GM21423 (cell line): ENCODE measurements at regions not wholly inside any gene's neighbourhood (a gene's known extent, or its start where the extent isn't known, plus 50 kb on each side); places are given as distances from the start of the nearest gene placed in this dataset.
"Not testable (repeated sequence)": the region's sequence is repeated elsewhere in the genome, so short reads cannot be mapped to it uniquely, and the experiment has no call there.

ENCODE experiments used
- ATAC-seq: cut with Tn5 transposase; IDR thresholded peaks from one replicate; pipeline ENCODE4 v1.9.1; 2021; ENCODE audit warnings: mild to moderate bottlenecking, moderate library complexity; ENCODE audit not compliant: unreplicated experiment

DNA sequence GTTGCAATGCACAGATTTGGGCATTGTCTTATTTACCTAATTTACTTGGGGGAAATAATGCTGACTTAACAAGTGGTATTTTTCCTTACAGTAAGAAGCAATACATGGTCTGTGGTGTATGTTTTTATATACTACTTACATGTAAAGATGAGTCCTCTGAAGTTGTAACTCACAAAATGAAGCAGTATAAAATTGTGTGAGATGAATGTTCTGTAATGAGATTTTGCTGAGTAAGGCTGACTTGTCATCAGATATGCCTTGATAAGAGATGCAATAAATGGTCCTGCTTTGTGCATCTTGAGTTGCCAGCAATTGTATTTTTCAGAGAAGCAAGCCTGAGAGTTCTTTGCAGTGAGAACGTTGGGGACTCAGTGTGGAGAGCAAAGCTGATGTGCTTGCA is 92.2 kb upstream of the GNAQ start:
- ATAC-seq, result no peak

DNA sequence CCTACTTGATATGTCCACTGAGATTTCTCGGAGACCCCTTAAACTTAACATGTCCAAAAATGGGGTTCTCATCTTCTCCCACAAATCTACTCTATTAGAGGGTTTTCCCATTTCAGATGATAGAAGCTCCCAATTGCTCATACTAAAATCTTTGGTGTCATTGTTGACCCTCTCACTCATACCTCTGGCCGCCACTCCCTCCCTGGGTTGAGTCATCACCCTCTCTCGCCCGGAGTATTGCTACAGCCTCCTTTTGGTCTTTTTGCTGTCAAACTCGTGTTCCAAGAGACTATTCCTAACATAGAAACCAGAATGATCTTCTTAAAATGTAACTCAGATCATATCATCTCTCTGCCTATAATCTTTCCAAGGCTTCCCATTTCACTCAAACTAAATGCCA is 91.0 kb upstream of the GNAQ start:
- no peak for ATAC-seq

DNA sequence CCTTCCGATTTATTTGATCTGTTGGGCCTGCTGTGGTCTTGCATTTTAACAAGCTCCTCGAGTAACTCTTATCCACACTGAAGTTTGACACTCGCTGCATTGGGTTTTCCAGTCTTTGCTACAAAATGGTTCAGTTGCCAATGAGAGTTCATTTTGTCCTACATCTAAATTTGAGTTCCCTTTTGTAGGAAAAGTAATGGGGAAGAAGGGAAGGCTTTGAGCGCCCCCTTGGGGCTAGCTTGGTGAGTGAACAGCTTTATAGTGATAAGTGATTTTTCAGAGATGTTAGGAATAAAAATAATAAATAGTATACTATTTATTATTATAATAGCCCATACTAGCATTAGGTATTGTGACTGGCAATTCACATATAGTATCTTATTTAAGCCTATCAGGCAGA is 89.9 kb upstream of the GNAQ start:
- ATAC-seq, result no peak

DNA sequence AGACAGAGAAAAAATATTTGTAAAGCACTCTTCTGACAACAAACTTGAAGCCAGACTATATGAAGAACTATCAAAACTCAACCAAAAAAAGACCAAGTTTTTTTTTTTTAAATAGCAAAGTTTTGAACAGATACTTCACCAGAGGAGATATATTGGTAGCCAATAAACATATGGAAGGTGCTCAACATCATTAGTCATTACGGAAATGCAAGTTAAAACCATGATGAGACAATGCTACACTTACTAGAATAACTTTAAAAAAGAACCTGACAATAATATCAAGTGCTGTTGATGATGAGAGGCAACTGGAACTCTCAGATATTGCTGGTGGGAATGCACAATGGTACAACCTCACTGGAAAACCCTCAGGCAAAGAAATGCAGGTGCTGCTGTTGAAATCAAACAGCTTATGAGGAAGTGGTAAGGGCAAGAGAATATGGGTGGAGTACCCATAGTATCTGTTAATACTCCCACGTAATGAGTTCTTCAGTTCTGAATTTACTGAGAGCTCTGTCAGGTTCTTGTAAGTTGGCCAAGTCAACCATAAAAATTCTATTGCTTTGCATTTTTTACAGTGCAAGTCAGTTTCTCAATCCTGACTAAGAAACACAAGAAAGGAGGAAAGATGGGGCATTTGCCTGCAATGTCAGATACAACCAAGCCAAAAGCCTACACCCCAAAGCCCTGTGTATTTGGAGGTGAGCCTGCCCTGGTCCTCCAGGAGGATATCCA is 87.3 kb upstream of the GNAQ start:
- peak; percentile 89 for ATAC-seq

DNA sequence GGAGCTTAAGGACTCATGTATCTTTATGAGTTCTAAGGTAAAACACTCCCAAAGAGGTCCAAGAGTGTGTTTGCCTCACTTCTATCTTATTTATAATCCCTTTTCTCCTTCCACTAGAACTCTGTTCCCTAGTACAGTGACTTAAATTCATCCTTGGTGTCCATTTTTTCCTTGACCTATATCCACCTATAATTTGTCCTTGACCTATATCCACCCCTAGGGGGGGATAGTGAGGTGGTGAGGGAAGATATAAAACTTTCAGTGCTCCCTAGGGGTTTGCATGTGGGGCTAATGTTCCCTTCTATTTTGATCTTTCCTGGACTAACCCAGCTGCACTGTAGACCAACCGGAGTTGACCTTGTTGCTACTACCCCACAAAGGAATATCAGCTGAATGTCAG is 83.5 kb upstream of the GNAQ start:
- ATAC-seq, result no peak

DNA sequence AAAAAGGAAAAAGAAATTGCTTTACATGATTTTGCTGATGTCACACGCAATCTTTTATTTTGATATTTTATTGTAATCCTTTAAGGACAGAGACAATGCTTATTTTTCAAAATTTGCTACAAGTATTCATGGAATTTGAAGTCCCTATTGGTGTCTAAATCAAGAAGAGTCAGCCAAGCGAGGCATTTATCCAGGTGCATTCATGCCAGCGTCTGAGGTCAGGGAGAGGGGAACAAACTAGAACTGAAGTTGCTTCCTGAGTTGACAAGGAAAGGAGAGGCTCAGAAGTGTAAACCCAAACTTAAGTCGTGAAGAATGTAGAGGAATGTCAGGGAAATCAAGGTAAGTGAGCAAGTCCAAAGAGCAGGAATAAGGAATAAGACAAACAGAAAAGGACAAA is 83.0 kb upstream of the GNAQ start:
- ATAC-seq, result no peak

DNA sequence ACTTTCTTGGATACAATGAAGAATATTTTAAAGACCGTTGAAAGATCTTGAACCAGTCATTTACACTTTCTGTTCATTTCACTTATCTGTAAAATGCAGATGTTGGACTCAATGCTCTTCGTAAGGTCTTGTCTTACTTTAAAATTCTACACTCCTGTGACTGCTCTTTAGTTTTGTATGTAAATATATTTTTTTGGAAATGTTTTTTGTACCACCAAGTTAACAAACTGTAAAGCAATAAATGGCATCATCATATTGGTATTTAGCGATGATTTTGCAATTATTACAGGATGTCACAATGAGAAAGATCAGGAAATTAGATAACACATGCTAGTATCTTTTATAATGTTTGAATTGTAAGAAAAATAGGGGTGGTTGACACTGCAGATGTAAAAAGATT is 80.8 kb upstream of the GNAQ start:
- no peak for ATAC-seq

DNA sequence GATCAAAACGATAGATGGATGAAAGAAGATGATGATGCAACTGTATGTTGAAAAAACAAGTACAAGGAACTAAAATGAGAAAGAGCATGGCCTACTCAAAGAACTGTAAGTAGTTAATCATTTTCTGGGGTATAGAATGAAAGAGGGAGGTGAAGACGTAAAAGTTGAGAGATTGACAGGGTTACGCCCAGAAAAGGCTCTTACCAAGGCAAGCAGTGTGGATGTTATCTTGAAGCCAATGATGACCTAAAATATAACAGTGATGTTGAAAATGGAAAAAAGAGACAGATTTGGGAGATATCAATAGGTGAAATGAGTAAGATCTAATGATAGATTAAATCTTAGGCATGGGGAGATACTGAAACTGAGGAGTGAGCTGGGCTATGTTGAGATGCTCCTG is 80.4 kb upstream of the GNAQ start:
- no peak for ATAC-seq

DNA sequence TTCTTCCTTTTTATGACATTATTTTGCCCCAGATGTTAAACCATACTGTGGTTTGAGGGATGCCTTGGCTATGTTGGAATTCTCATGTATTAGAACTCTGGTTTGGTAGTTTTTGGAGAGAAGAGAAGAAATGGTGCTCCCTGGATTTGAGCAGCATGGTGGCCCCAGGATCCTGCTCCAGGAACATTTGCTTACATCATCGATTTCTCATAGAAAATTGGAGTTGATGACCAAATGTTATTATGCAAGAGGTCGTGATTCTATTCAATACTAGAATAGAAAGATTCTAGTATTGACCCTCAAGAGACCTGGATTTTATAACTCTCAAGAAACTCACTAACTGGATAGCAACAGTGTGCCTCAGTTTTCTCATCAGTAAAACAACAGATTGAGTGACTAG is 77.5 kb upstream of the GNAQ start:
- no peak for ATAC-seq

DNA sequence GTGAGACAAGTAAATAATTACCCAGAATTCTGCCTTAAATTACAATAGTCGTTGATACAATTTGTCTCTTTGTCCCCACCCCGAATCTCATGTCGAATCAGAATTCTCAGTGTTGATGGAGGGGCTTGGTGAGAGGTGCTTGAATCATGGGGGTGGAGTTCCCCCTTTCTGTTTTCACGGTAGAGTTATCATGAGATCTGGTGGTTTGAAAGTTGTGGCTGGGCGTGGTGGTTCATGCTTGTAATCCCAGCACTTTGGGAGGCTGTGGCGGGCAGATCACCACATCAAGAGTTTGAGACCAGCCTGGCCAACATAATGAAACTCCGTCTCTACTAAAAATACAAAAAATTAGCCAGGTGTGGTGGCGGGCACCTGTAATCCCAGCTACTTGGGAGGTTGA is 75.0 kb upstream of the GNAQ start:
- ATAC-seq, result not testable (repeated sequence)

DNA sequence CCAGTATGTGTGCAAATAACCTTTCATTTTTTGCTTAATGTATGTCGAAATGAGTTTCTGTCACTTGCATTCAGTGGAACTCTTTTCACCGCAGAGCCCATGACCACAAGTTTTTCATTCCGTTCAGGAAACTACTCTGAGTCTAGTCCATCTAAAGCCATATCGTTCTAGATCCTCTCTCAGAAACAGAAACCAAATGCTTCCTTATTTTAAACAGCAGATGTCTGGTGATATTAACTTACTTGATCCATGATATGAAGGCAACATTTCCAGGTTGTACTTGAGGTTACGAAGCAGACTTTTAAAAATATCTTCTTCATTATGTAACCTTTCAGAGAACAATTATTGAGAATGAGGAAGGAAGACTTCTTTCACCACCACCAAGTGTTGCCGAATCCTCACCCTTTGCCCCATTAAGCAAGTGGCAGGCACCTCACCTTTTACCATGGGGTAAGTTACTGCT is 72.4 kb upstream of the GNAQ start:
- peak; percentile 91 for ATAC-seq

DNA sequence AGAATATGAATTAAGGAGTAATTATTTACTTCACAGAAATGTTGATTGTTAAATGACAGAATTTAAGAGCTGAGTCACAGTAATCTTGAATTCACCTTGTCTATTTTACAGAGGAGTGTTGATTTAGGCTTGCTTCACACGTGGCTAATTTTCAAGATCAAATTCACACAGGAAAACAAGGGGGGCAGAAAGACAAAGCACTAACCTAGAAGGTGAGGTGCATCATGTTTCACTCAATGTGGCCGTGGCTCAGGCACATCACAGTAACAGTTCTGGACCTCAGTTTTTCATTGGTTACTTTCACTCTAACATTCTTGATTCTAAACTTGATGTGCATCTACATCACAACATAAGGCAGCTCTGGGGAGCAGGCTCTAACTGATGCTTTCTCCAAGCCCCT is 69.6 kb upstream of the GNAQ start:
- ATAC-seq, result no peak

DNA sequence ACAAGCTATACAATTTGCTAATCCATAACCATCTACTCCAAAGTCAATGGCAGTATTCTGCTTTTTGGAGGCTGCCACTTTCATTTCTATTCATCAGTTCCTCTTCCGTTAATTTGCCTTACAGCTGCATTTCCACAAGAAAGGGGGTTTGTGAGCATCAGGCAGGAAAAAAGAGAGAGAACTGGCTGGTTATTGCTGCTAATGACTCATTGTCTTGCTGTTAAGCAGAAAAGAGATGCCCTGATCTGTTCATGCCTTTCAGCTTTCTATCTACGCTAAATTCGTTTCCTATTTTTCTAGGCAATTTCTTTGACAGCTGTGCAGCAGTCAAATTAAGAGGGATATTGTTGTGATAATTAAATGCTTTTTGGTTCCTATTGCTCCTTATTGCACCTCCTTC is 65.9 kb upstream of the GNAQ start:
- ATAC-seq, result no peak

DNA sequence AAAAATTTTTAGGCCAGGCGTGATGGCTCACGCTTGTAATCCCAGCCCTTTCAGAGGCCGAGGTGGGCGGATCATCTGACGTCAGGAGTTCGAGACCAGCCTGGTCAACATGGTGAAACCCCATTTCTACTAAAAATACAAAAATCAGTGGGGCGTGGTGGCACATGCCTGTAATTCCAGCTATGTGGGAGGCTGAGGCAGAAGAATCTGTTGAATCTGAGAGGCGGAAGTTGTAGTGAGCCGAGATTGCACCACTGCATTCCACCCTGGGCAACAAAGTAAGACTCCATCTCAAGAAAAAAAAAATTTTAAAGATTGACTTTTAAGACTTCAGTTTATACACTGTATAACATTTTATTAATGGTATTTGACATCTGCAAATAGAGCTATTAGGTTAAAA is 60.1 kb upstream of the GNAQ start:
- ATAC-seq, result no peak

DNA sequence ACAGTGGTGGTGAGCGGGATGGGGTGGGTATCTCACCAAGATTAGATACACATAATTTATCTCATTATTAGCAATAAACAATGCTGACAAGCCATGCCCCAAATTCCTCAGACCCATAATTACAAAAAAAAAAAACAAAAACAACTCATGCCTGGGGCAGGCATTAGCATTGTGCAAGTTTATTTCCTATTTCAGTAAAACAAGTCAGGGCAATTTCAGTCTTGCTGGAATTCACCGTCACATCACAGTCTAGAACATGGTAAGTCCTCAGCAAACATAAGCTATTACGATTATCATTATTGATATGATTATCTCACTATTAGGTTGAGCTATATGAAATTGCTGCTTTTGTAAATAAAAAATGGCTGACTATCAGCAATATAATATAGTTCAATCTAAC is 57.5 kb upstream of the GNAQ start:
- ATAC-seq, result no peak

DNA sequence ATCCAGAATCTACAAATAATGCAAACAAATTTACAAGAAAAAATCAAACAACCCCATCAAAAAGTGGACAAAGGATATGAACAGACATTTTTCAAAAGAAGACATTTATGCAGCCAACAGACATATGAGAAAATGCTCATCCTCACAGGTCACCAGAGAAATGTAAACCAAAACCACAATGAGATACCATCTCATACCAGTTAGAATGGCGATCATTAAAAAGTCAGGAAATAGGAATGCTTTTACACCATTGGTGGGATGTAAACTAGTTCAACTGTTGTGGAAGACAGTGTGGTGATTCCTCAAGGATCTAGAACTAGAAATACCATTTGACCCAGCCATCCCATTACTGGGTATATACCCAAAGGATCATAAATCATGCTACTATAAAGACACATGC is 56.6 kb upstream of the GNAQ start:
- ATAC-seq, result not testable (repeated sequence)
